GM21786 (cell line): ENCODE measurements at regions not wholly inside any gene's neighbourhood (a gene's known extent, or its start where the extent isn't known, plus 50 kb on each side); places are given as distances from the start of the nearest gene placed in this dataset.
"Not testable (repeated sequence)": the region's sequence is repeated elsewhere in the genome, so short reads cannot be mapped to it uniquely, and the experiment has no call there.

ENCODE experiments used
- ATAC-seq: cut with Tn5 transposase; IDR thresholded peaks from one replicate; pipeline ENCODE4 v1.9.1; 2021; ENCODE audit not compliant: unreplicated experiment

DNA sequence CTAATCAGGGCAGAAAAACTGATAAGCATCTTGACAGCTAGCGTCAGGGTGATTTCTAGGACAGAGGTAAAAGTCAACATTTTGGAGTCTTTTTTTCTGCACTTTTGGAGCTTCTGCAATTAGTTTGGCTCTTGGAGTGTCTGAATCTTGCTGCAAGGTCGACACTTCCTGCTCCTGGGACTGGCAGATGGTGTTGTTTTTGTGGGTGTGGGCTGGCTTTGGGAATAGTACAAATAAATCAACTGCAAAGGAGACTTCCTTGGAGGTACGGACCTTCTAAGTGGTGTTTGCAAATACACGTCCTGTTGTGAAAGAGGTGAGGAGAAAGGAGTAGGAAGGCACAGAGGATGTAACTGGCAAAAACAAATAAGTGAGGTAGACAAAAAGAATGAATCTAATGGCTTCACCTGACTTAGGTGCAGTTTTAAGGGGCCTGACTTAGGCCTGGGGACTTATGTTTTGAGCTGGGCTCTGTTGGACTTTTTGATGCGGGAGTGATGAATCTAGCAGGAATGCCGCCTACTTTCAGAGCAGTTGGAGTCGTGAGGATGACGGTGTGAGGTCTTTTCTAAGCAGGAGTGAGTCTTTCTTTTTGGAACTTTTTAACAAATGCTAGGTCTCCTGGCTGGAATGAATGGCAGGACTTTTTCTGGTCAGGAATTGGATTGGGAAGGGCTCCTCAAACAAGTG lies 195.1 kb downstream of the OTOP1 start:
- ATAC-seq, result not testable (repeated sequence)

DNA sequence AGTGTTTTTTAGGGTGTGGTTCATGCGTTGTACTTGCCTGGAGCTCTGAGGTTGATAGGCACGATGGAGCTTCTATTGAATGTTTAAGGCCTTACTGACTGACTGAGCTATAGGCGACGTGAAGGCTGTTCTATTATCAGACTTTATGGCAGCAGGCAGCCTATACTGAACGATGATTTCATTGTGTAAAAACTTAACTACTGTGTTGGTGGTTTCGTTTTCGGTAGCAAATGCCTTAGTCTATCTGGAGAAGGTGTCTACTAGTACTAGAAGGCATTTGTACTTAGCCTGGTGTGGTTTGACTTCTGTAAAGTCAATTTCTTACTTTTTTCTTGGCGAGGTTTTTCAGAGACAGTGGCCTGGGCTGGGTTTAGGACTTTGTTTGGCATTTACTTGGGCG lies 194.4 kb downstream of the OTOP1 start:
- not testable (repeated sequence) for ATAC-seq

GRCh38 chr4:4032801-4033605 lies 193.7 kb downstream of the OTOP1 start:
- ATAC-seq, result not testable (repeated sequence)

DNA sequence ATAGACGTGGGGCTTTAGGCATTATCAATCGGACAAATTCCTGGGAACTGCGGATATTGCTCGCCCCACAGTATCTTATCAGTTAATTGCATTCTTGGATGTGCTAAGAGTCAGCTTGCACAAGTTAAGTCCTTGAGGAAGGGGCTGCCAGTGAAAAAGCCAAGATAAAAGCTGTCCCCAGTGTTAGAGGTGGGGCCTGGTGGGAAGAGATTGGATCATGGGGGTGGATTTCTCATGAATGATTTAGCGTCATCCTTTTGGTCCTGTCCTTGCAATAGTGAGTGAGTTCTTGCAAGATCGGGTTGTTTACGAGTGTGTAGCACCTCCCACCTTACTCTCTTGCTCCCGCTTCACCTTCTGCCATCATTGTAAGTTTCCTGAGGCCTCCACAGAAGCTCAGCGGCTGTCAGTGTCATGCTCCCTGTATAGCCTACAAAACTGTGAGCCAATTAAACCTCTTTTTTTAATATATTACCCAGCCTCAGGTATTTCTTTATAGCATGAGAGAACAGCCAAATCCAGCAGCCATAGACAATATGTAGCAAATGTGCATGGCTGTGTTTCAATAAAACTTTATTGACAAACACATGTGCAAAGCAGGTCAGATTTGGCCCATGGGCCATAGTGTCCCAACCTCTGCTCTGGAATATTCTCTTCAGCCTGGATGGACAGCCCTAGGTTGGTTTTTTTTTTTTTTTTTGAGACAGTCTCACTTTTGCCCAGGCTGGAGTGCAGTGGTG lies 189.2 kb downstream of the OTOP1 start:
- not testable (repeated sequence) for ATAC-seq

- ATAC-seq, result not testable (repeated sequence)
Measured at GRCh38 chr4:4045823-4046222, 180.9 kb downstream of the OTOP1 start.

DNA sequence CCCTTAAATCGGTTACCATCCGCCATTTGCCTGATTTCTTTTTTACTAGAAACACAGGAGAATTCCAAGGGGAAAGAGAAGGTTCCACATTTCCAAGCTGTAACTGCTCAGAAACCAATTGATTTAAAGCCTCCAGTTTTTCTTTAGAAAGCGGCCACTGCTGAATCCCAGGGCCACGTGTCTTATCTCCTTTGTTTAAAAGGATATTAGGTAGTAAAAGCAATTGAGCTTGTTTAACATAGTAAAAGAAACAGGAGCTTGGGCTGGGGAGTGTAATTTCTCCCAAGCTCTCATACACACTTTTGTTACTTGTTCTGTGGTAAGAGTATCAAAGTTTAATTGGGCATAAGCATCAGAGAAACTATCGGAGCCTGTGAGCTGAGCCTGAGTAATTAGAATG lies 180.0 kb downstream of the OTOP1 start:
- ATAC-seq, result not testable (repeated sequence)

DNA sequence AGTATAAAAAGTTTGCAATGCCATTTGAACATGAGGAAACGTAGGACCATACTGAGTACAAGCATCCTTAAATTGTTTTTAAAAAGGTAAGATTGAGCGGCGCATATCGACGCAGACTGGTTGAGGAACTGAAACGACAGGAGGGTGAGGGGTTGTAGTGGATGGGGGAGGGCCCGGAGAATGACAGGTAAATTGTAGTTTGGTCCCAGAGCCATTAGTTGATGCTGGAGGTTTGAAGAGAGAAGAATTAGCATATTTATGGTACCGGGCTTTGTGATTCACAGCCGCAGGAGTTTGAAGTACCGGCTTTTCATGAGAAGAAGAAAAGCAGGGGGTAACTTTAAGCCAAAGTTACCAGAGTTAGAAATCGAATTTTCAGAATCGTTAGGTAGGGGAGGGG lies 179.5 kb downstream of the OTOP1 start:
- ATAC-seq, result not testable (repeated sequence)

DNA sequence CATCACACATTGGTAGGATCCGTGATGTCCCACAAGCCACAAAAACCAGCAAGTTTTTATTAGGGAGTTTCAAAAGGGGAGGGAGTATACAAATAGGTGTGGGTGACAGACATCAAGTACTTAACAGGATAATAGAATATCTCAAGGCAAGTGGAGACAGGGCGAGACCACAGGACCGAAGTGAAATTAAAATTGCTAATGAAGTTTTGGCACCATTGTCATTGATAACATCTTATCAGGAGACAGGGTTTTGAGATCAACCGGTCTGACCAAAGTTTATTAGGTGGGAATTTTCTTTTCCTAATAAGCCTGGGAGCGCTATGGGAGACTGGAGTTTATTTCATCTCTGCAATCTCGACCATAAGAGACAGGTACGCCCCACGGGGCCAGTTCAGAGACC lies 178.5 kb downstream of the OTOP1 start:
- not testable (repeated sequence) for ATAC-seq

- ATAC-seq, result not testable (repeated sequence)
Measured at GRCh38 chr4:4050781-4051180, 175.9 kb downstream of the OTOP1 start.

DNA sequence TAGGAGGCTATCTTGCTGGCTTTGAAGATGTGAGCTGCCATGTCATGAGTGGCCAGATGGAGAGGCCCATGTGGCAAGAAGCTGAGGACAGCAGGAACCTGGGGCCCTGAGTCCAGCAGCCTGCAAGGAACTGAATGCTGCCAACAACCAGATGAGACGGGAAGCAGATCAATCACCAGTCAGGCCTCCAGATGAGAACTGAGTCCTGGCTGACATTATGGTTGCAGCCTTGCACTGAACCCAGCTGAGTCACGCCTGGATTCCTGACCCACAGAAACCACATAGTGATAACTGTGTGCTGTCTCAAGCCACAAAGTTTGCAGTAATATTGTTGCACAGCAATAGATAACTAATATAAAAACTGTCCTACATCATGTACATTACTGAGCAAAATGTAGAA lies 173.8 kb downstream of the OTOP1 start:
- not testable (repeated sequence) for ATAC-seq

DNA sequence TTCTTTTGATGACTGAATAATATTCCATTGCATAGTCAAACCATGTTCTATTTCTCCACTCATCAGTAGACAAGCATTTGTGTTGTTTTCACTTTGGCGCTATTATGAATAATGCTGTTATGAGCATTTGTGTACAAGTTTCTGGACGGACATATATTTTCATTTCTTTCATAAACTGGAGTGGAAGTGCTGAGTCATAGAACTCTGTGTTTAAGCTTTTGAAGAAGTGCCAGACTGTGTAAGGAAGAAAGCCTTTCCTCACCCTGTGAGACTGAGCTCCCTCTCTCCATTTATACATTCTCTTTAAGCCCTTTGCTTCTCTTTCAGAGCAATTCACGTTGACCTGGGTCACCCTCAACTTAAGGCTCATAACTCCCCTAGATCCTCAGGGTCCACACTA lies 169.5 kb downstream of the OTOP1 start:
- ATAC-seq, result not testable (repeated sequence)

DNA sequence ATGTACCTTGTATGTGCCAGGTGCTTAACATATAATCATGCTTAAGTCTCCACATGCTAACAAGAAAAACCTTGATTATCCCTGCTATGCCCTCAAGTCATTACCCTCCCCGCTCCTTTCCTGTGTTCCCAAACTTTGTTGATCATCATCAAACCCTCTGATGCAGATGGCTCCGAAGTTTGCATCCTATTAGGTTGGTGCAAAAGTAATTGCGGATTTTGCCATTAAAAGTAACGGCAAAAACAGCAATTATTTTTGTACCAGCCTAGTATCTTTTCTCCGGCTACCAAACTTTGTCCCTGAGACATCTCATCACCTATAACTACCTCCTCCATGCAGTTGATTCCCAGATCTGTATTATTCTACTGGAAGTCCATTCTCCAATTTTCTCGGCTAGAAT lies 142.6 kb downstream of the OTOP1 start:
- ATAC-seq, result not testable (repeated sequence)

DNA sequence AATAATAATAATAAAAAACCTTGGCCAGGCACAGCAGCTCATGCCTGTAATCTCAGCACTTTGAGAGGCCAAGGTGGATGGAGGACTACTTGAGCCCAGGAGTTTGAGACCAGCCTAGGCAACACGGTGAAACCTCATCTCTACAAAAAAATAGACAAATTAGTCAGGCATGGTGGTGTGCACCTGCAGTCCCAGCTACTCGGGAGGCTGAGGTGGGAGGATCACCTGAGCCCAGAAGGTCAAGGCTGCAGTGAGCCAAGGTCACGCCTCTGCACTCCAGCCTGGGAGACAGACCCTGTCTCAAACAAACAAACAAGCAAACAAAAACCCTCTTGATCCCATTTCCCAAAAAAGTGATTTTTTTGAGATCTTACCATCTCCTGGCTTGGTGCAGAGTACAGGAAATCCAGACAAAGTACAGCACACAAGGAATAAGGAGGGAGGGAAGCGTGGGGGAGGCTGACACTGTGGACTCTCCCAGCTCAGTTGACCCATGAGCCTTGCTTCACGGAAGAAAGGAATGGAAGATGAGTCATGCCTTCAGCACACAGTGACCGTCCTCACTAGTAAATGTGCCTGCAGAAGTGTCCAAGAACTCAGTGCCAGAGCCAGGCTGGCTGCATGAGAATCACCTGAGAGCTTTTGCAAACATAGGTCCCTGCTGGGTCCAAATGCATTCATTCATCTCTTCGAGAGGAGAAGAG lies 136.9 kb downstream of the OTOP1 start:
- not testable (repeated sequence) for ATAC-seq

DNA sequence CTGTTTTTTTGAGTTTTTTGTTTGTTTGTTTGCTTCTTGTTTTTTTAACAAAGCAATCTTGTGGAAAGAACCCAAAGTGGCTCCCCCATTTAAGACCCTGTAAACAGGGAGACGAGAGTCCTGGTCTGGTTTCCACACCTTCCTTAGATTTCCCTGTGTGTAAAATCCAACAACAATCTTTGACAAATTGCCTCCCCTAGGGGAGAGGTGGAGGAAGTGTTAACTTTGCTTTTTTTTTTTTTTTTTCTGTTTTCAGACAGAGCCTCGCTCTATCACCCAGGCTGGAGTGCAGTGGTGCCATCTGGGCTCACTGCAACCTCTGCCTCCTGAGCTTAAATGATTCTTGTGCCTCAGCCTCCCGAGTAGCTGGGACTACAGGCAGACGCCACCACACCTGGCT lies 136.0 kb downstream of the OTOP1 start:
- ATAC-seq, result not testable (repeated sequence)

- ATAC-seq, result not testable (repeated sequence)
Measured at GRCh38 chr4:4092159-4092558, 134.6 kb downstream of the OTOP1 start.

DNA sequence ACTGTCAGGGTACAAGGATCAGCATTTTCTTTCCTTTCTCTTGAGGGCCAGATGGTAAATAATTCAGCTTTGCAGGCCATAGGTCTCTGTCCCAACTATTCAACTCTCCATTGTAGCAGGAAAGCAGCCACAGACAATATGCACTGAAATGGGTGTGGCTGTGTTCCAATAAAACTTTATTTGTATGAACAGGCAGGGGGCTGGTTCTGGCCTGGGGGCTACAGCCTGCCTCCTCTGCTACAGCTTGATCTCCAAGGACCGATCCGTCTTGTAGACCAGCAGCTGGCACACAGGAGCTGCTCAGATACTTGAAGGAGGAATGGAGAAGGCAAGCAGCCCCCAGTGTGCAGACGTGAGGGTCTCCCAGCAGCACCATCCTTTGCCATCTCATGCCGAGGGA lies 127.1 kb downstream of the OTOP1 start:
- not testable (repeated sequence) for ATAC-seq

- ATAC-seq, result not testable (repeated sequence)
Measured at GRCh38 chr4:4106923-4107322, 119.8 kb downstream of the OTOP1 start.

GRCh38 chr4:4107411-4108107 lies 119.2 kb downstream of the OTOP1 start:
- not testable (repeated sequence) for ATAC-seq

GRCh38 chr4:4115381-4115780 lies 111.3 kb downstream of the OTOP1 start:
- not testable (repeated sequence) for ATAC-seq

GRCh38 chr4:4116901-4117300 lies 109.8 kb downstream of the OTOP1 start:
- not testable (repeated sequence) for ATAC-seq
